GM23338 (cell line): ENCODE measurements at regions not wholly inside any gene's neighbourhood (a gene's known extent, or its start where the extent isn't known, plus 50 kb on each side); places are given as distances from the start of the nearest gene placed in this dataset.

Source experiments
- CTCF ChIP-seq, 2 experiments: fragments of 200-600 bp in 1 of 2; sonication (generic) in 1 of 2; conservative IDR thresholded peaks; 2 replicates each; pipeline versions ENCODE4 v1.5.1 to v1.6.1; 2016 to 2017; ENCODE audit warnings: antibody characterized with exemption in 2 of 2, low read depth in 2 of 2, mild to moderate bottlenecking in 2 of 2, moderate library complexity in 1 of 2
- POLR2AphosphoS5 ChIP-seq: IDR thresholded peaks from 2 replicates; pipeline ENCODE4 v1.6.1; 2016; ENCODE audit warnings: antibody characterized with exemption, low read depth

- no peak for TF ChIP-seq CTCF (conservative IDR thresholded peaks at IDR 0.05; ENCODE audit: low read depth in 2 of 2)
- no peak for TF ChIP-seq POLR2AphosphoS5
These were observed 133.1 kb upstream of the FOXA2 start for GRCh38 chr20:22717466-22717865.
